SH-SY5Y (cell line): ENCODE measurements at regions not wholly inside any gene's neighbourhood (a gene's known extent, or its start where the extent isn't known, plus 50 kb on each side); places are given as distances from the start of the nearest gene placed in this dataset.

Experiments used
- GATA2 ChIP-seq: IDR thresholded peaks from 2 replicates; pipeline ENCODE4 v1.6.1; 2011; ENCODE audit warnings: mild to moderate bottlenecking, low read depth, low read length
- GATA3 ChIP-seq: IDR thresholded peaks from 2 replicates; pipeline ENCODE4 v1.6.1; 2011; ENCODE audit warnings: low read depth, mild to moderate bottlenecking, low read length, moderate library complexity

DNA sequence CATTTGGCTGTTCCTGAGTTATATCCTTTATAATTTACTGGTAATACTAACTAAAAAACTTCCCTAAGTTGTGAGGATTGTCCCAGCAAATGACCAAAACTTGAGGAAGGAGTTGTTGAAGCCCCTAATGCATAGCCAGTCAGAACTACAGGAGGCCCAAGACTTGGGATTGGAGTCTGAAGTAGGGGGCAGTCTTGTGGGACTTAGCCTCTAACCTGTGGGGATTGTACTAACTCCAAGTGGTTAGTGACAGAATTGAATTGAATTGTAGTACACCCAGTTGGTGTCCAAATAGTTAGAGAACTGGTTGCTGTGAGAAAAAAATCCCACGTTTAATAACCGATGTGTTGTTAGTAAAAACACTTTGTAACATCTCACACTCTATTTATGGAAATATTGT is 1506.3 kb downstream of the ADGRL3 start:
- TF ChIP-seq GATA2 (no peak), GATA3 (no peak)
